Glomerular endothelial cell (primary cell): ENCODE measurements at regions not wholly inside any gene's neighbourhood (a gene's known extent, or its start where the extent isn't known, plus 50 kb on each side); places are given as distances from the start of the nearest gene placed in this dataset.

Source experiments
- DNase-seq: peaks from one replicate; pipeline ENCODE4 v3.0.0-alpha.2; 2011; ENCODE audit warnings: low read depth, low spot score; ENCODE audit errors: extremely low read depth

DNA sequence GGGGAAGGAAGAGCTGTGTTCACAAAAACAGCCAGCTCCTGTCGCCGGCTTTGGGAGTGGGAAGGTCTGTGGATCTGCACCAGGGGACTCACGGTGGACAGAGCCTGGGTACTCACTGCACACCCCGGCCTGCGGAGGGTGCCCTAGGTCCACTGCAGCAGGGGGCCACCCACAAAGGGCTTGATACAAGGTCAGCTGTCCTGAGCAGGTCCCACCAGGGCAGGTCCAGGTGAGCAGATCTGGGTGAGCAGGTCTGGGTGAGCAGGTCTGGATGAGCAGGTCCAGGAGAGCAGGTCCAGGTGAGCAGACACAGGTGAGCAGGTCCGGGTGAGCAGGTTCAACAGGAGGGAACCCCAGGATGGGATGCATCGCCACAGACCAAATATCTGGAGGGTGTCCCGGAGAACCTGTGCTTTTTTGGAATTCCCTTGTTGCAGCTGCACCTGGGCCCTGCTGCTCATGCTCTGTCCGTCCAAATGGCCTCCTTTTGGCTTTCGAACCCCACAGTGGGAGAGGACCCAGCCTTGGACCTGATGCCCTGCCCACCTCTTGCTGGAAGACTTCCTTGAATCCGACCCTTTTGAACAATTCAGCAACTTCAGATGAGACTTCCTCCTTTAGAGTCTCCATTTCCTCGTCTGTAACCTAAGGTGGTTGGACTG is 485.3 kb downstream of the TBC1D22A start:
- DNase-seq = no peak

GRCh38 chr22:47245786-47246185 is 483.3 kb downstream of the TBC1D22A start:
- no peak for DNase-seq

GRCh38 chr22:47245286-47245685 is 482.8 kb downstream of the TBC1D22A start:
- DNase-seq = no peak

DNA sequence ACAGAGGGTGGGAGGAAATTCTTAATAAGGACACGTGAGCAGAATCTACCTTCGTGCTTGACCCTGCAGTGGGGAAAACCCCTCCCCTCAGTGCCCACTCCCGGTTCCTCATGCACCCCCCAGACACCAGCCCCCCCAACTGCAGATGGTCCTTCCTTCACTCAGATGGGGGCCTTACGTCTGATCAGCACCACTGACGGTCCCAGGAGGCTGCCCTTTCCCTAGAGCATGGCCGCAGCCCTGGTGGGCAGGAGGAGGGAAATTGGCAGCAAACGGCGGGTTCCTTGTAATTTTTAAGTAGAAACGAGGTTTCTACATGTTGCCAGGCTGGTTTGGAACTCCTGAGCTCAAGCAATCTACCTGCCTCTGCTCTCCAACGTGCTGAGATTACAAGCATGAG is 477.7 kb downstream of the TBC1D22A start:
- DNase-seq = no peak

- DNase-seq = no peak
Observed at GRCh38 chr22:47239474-47239860, 477.0 kb downstream of the TBC1D22A start.

DNA sequence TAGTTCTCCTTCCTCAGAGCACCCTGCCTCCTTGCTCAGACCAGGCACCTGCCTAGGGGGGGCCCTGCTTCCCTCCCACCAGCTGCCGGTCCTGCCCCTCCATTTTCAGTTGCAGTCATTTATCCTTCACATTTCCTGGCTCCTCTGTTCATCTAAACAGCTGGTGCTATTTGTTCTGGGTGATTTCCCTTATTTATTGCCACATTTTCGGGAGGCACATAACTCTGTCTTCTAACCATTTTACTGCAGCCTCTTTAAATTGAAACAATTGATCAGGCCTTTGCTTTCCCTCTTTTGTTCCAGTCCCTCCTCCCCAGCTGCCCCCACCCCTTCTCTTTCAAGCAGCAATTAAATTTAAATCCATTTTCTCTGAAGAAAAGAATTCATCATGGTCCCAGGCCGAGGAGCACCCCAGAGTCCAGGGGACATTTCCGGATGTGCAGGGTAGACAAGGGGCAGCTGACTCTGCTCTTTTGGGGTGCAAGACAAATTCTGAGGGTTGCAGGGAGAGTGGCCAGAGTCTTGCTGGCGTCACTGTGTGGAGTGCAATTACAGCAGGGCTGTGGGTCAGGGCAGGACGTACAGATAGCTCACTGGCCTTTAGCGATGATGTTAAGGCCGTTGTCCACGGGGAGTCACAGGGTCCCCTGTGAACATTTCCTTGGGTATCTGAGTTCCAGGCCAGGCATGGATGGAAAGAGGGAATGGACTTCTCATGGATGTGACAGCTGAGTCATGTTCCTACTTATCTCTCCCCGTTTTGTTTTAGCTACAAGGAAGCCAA is 476.4 kb downstream of the TBC1D22A start:
- no peak for DNase-seq

DNA sequence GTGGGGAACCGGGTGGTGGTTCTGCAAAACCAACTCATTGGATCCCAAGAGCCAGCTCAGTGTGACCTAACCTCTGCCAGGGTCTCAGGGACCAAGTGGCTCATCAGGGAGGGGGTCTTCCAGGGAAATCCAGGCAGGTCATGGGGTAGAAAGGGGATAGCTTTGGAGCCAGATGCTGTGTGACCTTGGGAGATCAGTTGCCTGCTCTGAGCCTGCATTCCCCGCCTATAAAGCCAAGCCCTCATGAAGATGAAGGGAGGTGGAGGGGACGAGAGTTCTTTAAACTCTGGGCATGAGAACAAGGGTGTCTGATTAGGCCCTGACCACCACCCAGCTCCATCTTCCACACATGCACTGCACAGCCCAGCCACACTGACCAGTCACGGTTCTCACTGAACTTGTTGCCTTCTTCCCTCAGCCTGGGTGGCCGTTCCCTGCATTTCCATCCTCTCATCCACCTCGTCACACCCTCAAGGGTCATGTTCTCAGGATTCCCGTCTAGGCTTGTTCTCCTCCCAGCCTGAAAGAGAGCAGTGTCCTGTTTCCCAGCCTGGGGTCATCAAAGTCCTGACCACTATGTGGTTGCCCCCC is 475.5 kb downstream of the TBC1D22A start:
- DNase-seq = no peak

DNA sequence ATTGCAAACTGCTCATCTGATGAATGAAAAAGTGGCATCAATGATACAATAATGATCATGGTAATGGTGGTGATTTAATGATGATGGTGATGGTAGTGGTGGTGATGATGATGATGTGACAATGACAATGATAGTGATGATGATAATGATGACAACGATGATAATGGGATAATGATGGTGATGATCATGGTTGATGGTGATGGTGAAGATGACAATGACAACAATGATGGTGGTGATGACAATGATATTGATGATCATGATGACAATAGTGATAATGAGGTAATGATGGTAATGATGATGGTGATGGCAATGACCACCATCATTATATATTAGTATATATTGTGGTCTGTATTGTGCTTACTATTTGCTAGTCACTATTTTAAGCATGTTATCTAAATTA is 474.3 kb downstream of the TBC1D22A start:
- DNase-seq = no peak

DNA sequence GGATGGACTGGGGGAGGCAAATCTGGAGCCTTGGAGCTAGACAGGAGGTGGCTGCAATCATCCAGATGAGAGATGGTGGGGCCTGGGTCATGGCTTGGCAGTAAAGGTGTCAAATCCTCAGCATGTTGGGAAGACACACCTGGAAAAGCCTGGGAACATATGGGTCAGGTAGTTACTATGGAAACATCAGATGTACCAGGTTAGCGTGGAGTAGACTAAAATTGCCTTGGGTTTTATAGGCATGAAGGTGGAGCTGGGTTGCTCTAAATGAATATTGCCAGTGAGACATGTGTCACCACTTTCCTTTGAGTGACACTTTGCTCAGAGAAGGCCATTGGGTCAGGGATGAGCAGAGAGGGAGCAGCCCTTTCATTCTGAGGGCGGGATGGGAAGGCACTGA is 473.7 kb downstream of the TBC1D22A start:
- no peak for DNase-seq

- DNase-seq = no peak
Observed at GRCh38 chr22:47233316-47234243, 471.1 kb downstream of the TBC1D22A start.

DNA sequence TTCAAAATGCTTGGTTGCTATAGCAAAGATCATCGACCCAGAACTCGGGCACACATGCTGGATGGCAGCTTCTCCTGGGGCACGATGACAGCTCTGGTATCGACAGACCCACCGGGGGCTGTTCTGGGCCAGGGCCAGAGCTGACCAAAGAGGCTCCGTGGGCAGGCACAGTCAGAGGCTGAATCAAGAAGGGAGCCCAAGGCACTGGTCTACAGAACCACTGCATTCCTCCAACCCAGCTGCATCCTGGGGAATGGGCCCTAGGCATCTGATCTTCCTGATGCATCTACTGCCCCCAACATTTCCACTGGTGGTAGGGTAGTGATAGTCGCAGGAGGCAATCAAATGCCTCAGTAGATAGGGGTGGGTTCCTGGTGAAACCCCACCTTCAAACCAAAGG is 470.3 kb downstream of the TBC1D22A start:
- DNase-seq = no peak

- DNase-seq = no peak
Observed at GRCh38 chr22:47232197-47232596, 469.7 kb downstream of the TBC1D22A start.

GRCh38 chr22:47231759-47232158 is 469.3 kb downstream of the TBC1D22A start:
- DNase-seq = no peak

DNA sequence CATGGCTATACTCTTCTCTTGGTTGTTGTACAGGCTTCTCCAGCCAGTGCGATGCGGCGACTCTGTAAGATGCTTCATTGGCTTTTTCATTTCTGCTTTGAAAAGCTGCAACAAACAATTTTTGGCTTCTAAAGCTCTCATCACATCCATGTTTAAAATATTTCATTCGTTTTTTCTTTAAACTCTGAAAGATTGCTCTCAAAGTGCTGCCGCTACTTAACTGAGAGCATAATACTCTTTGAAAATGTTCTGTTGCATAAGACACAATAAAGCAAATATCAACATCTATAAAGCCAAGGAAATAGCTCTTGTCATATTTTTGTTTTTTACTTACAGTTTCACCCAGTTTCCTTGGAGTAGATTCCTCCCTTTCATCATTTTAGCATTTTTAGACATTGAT is 468.3 kb downstream of the TBC1D22A start:
- no peak for DNase-seq

GRCh38 chr22:47230251-47230650 is 467.8 kb downstream of the TBC1D22A start:
- no peak for DNase-seq

DNA sequence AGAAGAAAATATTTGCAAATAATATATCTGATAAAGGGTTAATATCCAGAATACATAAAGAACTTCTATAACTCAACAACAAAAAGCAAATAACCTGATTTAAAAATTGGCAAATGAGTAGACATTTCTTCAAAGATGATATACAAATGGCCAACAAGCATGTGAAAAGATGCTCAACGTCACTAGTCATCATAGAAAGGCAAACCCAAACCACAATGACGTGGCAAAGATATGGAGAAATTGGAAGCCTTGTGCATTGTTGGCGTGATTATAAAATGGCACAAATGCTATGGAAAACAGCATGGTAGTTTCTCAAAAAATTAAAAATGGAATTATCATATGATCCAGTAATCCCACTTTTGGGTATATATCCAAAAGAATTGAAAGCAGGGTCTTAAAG is 466.3 kb downstream of the TBC1D22A start:
- DNase-seq = no peak

GRCh38 chr22:47225931-47226633 is 463.6 kb downstream of the TBC1D22A start:
- DNase-seq = no peak

- no peak for DNase-seq
Observed at GRCh38 chr22:47225080-47225930, 462.9 kb downstream of the TBC1D22A start.
